Uterus (tissue), 3 donors: ENCODE measurements at regions not wholly inside any gene's neighbourhood (a gene's known extent, or its start where the extent isn't known, plus 50 kb on each side); places are given as distances from the start of the nearest gene placed in this dataset.

Experiments
- DNase-seq, 2 donors: peaks; one replicate each; pipeline ENCODE4 v3.0.0-alpha.2; 2019 to 2020
- H3K27ac ChIP-seq, 2 donors: fragments of 200-600 bp; sonication (generic); 1 replicate in 1 of 2; 2 replicates in 1 of 2; pipeline ENCODE4 v1.5.1; 2016 to 2018
- H3K27me3 ChIP-seq, 2 donors: fragments of 200-600 bp; sonication (generic); one replicate each; pipeline ENCODE4 v1.5.1; 2018 to 2019; ENCODE audit warnings: control low read depth in 1 of 2
- H3K36me3 ChIP-seq, 2 donors: fragments of 200-600 bp; sonication (generic); one replicate each; pipeline ENCODE4 v1.5.1; 2019; ENCODE audit warnings: control low read depth in 1 of 2
- H3K4me1 ChIP-seq, 2 donors: fragments of 200-600 bp; sonication (generic); one replicate each; pipeline ENCODE4 v1.5.1; 2018 to 2019; ENCODE audit warnings: control low read depth in 1 of 2
- H3K4me3 ChIP-seq, 2 donors: fragments of 200-600 bp; sonication (generic); 1 replicate in 1 of 2; 2 replicates in 1 of 2; pipeline ENCODE4 v1.5.1; 2018 to 2019; ENCODE audit warnings: mild to moderate bottlenecking in 1 of 2
- H3K9me3 ChIP-seq, 2 donors: fragments of 200-600 bp; sonication (generic); one replicate each; pipeline ENCODE4 v1.5.1; 2019; ENCODE audit warnings: control low read depth in 1 of 2
- POLR2A ChIP-seq, 2 donors: fragments of 450-650 bp; IDR thresholded peaks; one replicate each; pipeline ENCODE4 v1.6.1; 2016; ENCODE audit warnings: antibody characterized with exemption in 2 of 2, mild to moderate bottlenecking in 1 of 2, moderate library complexity in 1 of 2
- intact Hi-C: fragments of 100-400 bp; cut with DNase I; formaldehyde crosslinking; loops from one replicate; pipeline ENCODE4 v1.15.1; 2023; ENCODE audit warnings: low total_unique reads
- TF ChIP-seq, protein P1 (sequence below), 4 experiments: fragments of 200-600 bp in 2 of 4; fragments of 450-650 bp in 2 of 4; sonication (generic) in 2 of 4; IDR thresholded peaks; one replicate each; pipeline ENCODE4 v1.5.1; 2016 to 2019; ENCODE audit warnings: antibody characterized with exemption in 4 of 4, mild to moderate bottlenecking in 2 of 4, moderate library complexity in 1 of 4
- donor health status: DM: yes; HTN: yes; CAD: no.

DNA sequence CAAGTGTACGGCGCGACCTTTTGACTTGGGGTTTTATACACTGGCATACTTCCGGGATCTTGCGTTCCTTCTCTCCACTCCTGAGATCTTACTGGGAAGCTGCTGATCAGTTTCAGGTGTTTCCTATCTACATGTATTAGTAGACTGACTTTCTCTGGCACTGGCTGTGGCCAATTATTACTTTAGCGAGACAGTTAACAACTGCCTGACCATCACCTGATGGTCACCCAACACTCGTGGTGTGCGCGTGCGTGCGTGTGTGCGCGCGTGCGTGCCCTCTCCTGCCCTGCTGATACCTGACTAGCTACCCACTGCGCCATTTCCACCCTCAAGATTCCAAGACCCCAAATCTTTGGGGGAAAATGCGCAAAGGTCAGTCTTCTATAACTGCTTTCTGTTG, 249.9 kb downstream of the AEBP2 start:
- intact Hi-C loops: no loop called here
- Histone ChIP-seq H3K4me3 (no peak overlapping the region), H3K9me3 (no peaks in the 10 kb centered on the region), H3K27ac (no peak overlapping the region), H3K36me3 (no peaks in the 10 kb centered on the region), H3K4me1 (no peaks in the 10 kb centered on the region), H3K27me3 (no peaks in the 10 kb centered on the region)
- DNase-seq: no peak
- TF ChIP-seq POLR2A (IDR thresholded peaks at IDR 0.05): no peak
- TF ChIP-seq, protein P1, sequence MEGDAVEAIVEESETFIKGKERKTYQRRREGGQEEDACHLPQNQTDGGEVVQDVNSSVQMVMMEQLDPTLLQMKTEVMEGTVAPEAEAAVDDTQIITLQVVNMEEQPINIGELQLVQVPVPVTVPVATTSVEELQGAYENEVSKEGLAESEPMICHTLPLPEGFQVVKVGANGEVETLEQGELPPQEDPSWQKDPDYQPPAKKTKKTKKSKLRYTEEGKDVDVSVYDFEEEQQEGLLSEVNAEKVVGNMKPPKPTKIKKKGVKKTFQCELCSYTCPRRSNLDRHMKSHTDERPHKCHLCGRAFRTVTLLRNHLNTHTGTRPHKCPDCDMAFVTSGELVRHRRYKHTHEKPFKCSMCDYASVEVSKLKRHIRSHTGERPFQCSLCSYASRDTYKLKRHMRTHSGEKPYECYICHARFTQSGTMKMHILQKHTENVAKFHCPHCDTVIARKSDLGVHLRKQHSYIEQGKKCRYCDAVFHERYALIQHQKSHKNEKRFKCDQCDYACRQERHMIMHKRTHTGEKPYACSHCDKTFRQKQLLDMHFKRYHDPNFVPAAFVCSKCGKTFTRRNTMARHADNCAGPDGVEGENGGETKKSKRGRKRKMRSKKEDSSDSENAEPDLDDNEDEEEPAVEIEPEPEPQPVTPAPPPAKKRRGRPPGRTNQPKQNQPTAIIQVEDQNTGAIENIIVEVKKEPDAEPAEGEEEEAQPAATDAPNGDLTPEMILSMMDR (IDR thresholded peaks at IDR 0.05): no peak

DNA sequence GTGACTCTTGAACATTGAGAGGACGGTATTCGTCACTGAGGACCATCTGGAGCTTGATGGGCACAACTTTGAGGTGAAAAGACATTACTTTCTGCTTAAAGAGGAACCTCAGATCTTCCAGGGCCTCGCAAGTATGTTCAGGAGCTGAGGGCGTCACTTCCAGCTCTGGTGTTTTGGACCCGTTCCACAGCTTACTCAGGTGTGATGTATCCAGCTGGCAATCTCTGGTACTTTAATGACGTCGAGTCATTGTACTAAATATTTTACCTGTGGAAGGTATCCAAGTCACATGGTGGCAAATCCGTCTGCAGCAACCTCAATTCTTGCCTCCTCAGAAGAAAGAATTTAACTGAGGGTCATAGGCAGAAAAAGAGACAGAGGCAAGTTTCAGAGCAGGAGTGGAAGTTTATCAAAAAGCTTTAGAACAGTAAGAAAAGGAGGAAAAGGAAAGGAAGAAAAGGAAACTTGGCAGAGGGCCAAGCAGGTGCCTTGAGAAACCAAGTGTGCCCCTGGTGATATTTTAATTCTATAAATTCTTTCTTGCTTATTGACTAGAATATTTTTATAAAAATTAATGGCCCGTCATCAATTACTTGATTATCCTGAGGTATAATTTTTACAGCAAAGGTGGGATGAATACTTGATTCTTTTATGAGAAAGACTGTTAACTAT, 250.6 kb downstream of the AEBP2 start:
- H3K4me3 ChIP-seq: no peak overlapping the region
- H3K4me1 ChIP-seq: no peaks in the 10 kb centered on the region
- no peaks in the 10 kb centered on the region for H3K36me3 ChIP-seq
- TF ChIP-seq POLR2A (IDR thresholded peaks at IDR 0.05): no peak
- TF ChIP-seq, protein P1 (IDR thresholded peaks at IDR 0.05): no peak
- no peaks in the 10 kb centered on the region for H3K27me3 ChIP-seq
- no peaks in the 10 kb centered on the region for H3K9me3 ChIP-seq
- no peak overlapping the region for H3K27ac ChIP-seq
- no peak for DNase-seq
- intact Hi-C loops: no loop called here

DNA sequence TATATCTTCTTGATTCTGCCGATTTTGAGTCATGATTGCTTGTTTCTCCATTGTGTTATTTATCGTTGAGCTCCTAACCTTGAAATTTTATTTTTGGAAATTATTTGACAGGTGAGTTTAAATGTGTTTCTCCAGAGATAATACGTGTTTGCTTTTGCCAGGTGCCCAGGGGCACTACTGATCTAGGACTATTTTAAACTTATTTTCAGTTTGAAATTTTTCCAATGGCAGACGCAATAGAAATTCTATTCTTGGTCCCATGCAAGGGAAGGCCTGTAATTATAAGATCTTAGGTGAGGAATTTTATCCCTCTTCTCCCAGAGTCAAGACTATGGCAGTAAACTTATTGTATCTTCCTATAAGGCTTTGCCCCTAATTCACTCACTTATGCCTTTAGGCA, 252.8 kb downstream of the AEBP2 start:
- intact Hi-C loops: no loop called here
- Histone ChIP-seq H3K4me3 (no peak overlapping the region), H3K36me3 (no peaks in the 10 kb centered on the region), H3K9me3 (no peaks in the 10 kb centered on the region), H3K4me1 (no peaks in the 10 kb centered on the region), H3K27ac (no peak overlapping the region), H3K27me3 (no peaks in the 10 kb centered on the region)
- DNase-seq: no peak
- no peak for TF ChIP-seq POLR2A (IDR thresholded peaks at IDR 0.05)
- TF ChIP-seq, protein P1 (IDR thresholded peaks at IDR 0.05): no peak

DNA sequence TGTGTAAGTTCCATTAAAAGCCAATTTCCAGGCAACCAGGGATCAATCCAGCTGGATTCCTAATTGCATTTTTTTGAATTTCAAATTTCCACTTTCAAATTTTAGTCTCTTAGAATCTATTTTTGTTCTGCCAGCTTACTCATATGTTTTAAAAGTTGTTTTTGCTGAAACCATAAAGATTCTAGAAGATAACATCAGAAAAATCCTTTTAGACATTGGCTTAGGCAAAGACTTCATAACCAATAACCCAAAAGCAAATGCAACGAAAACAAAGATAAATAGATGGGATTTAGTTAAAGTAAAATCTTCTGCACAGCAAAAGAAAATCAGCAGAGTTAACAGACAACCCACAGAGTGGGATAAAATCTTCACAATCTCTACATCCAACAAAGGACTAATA, 253.3 kb downstream of the AEBP2 start:
- Histone ChIP-seq H3K4me1 (no peaks in the 10 kb centered on the region), H3K36me3 (no peaks in the 10 kb centered on the region), H3K27ac (no peak overlapping the region), H3K9me3 (no peaks in the 10 kb centered on the region), H3K4me3 (no peak overlapping the region), H3K27me3 (no peaks in the 10 kb centered on the region)
- TF ChIP-seq POLR2A (IDR thresholded peaks at IDR 0.05): no peak
- TF ChIP-seq, protein P1 (IDR thresholded peaks at IDR 0.05): no peak
- no peak for DNase-seq
- intact Hi-C loops: no loop called here

DNA sequence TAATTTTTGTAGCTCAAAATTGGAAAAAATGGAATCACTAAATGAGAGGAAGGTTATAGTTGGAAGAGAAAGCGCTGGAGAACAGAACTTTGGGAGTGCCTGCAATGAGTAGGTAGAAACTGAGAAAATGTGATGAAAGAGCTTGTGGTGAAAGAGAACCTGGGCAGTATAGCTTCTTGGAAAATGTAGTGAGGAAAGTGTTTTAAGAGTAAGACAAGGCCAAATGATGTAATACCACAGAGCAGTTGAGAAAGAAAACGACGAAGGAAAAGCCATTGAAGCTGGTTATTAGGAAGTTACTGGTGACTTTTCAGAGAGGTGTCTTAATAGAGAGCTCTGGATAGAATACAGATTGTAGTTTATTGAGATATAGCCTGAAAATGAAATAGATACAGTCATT, 255.3 kb downstream of the AEBP2 start:
- no peak for DNase-seq
- H3K27me3 ChIP-seq: no peaks in the 10 kb centered on the region
- no peaks in the 10 kb centered on the region for H3K36me3 ChIP-seq
- intact Hi-C loops: no loop called here
- no peak overlapping the region for H3K27ac ChIP-seq
- TF ChIP-seq, protein P1 (IDR thresholded peaks at IDR 0.05): no peak
- no peak for TF ChIP-seq POLR2A (IDR thresholded peaks at IDR 0.05)
- H3K4me1 ChIP-seq: no peaks in the 10 kb centered on the region
- no peak overlapping the region for H3K4me3 ChIP-seq
- no peaks in the 10 kb centered on the region for H3K9me3 ChIP-seq
